ENCODE measurements at regions not wholly inside any gene's neighbourhood (a gene's known extent, or its start where the extent isn't known, plus 50 kb on each side); places are given as distances from the start of the nearest gene placed in this dataset.

GRCh38 chrX:39502486-39502885 lies 595.3 kb downstream of the BCOR start (continued):
- TF ChIP-seq RNF219 (CRISPR knock-in tag; IDR thresholded peaks at IDR 0.05), result no peak
- TF ChIP-seq MTF1 (CRISPR knock-in tag; IDR thresholded peaks at IDR 0.05; ENCODE audit: borderline replicate concordance), result no peak
- no peak for TF ChIP-seq PRPF4 (IDR thresholded peaks at IDR 0.05; ENCODE audit: insufficient read depth, low read depth, low read length, poor library complexity, severe bottlenecking)
- TF ChIP-seq TEAD4 (IDR thresholded peaks at IDR 0.05; ENCODE audit: low read length), result no peak
- no peak for TF ChIP-seq TEAD4 (CRISPR knock-in tag; IDR thresholded peaks at IDR 0.05; ENCODE audit: borderline replicate concordance)
- TF ChIP-seq ZNF707 (CRISPR knock-in tag; conservative IDR thresholded peaks at IDR 0.05), result no peak
- no peak for TF ChIP-seq ESRRB (CRISPR knock-in tag; IDR thresholded peaks at IDR 0.05; ENCODE audit: borderline replicate concordance)
- TF ChIP-seq ZNF124 (CRISPR knock-in tag; IDR thresholded peaks at IDR 0.05), result no peak
- TF ChIP-seq MITF (IDR thresholded peaks at IDR 0.05), result no peak
- TF ChIP-seq BCL6 (CRISPR knock-in tag; IDR thresholded peaks at IDR 0.05), result no peak
